Left renal cortex interstitium (tissue), 4 donors: ENCODE measurements at regions not wholly inside any gene's neighbourhood (a gene's known extent, or its start where the extent isn't known, plus 50 kb on each side); places are given as distances from the start of the nearest gene placed in this dataset.
A peak's percentile ranks its signal among the peaks of the same experiment; 100 is the strongest.

Experiments used
- DNase-seq, 4 donors: peaks; one replicate each; pipeline ENCODE4 v3.0.0-alpha.2; 2013; ENCODE audit warnings: low read depth in 4 of 4, low spot score in 2 of 4, missing footprints in 1 of 4

- DNase-seq = no peak
Measured at GRCh38 chr4:3654036-3654807, 112.0 kb upstream of the ADRA2C start.

- no peak for DNase-seq
Measured at GRCh38 chr4:3652586-3652985, 113.6 kb upstream of the ADRA2C start.

GRCh38 chr4:3651267-3651845, 114.8 kb upstream of the ADRA2C start:
- DNase-seq = no peak

- no peak for DNase-seq
Measured at GRCh38 chr4:3649491-3649890, 116.7 kb upstream of the ADRA2C start.

- DNase-seq = no peak
Measured at GRCh38 chr4:3648731-3649130, 116.5 kb upstream of the LRPAP1 start.

- DNase-seq = no peak
Measured at GRCh38 chr4:3648195-3648594, 116.0 kb upstream of the LRPAP1 start.

GRCh38 chr4:3647421-3647820, 115.2 kb upstream of the LRPAP1 start:
- DNase-seq = no peak

GRCh38 chr4:3645711-3646679, 113.8 kb upstream of the LRPAP1 start:
- no peak for DNase-seq

GRCh38 chr4:3644849-3645627, 112.8 kb upstream of the LRPAP1 start:
- no peak for DNase-seq

GRCh38 chr4:3643518-3644433, 111.6 kb upstream of the LRPAP1 start:
- DNase-seq = no peak

- no peak for DNase-seq
Measured at GRCh38 chr4:3642806-3643517, 110.7 kb upstream of the LRPAP1 start.

GRCh38 chr4:3642056-3642630, 109.9 kb upstream of the LRPAP1 start:
- DNase-seq = no peak

GRCh38 chr4:3641501-3641900, 109.3 kb upstream of the LRPAP1 start:
- DNase-seq = no peak

GRCh38 chr4:3640587-3640962, 108.4 kb upstream of the LRPAP1 start:
- no peak for DNase-seq

- no peak for DNase-seq
Measured at GRCh38 chr4:3639613-3640586, 107.7 kb upstream of the LRPAP1 start.

- DNase-seq = peak in 1 of 4 donors; percentile 48
Measured at GRCh38 chr4:3638080-3638795, 106.0 kb upstream of the LRPAP1 start.
